Nephron progenitor cell (in vitro differentiated cells): ENCODE measurements at regions not wholly inside any gene's neighbourhood (a gene's known extent, or its start where the extent isn't known, plus 50 kb on each side); places are given as distances from the start of the nearest gene placed in this dataset.

ENCODE experiments used
- DNase-seq: peaks from one replicate; pipeline ENCODE4 v3.0.0; 2021
- H3K27ac Mint-ChIP-seq: 2 replicates; pipeline ENCODE4 v1.8.0; 2021; ENCODE audit warnings: mild to moderate bottlenecking, moderate library complexity, mixed read lengths
- H3K27me3 Mint-ChIP-seq: 2 replicates; pipeline ENCODE4 v1.8.0; 2021; ENCODE audit warnings: mild to moderate bottlenecking, low read depth, mixed read lengths; ENCODE audit not compliant: poor library complexity
- H3K36me3 Mint-ChIP-seq: 2 replicates; pipeline ENCODE4 v1.8.0; 2021; ENCODE audit warnings: low read depth, mixed read lengths
- H3K4me1 Mint-ChIP-seq: 2 replicates; pipeline ENCODE4 v1.8.0; 2021; ENCODE audit warnings: mixed read lengths
- H3K4me3 Mint-ChIP-seq: 2 replicates; pipeline ENCODE4 v1.8.0; 2021; ENCODE audit warnings: mild to moderate bottlenecking, moderate library complexity, mixed read lengths
- H3K9me3 Mint-ChIP-seq: 2 replicates; pipeline ENCODE4 v1.8.0; 2021; ENCODE audit warnings: mild to moderate bottlenecking, moderate library complexity, mixed read lengths
- CTCF ChIP-seq: fragments of 200-600 bp; sonication (generic); IDR thresholded peaks from 2 replicates; pipeline ENCODE4 v1.5.0; 2021; ENCODE audit warnings: antibody characterized with exemption

- Mint-ChIP-seq H3K4me3 (no peak overlapping the region), H3K27ac (no peak overlapping the region), H3K27me3 (peaks cover 12% of the 10 kb centered on the region), H3K36me3 (no peaks in the 10 kb centered on the region), H3K4me1 (peaks cover 32% of the 10 kb centered on the region), H3K9me3 (no peaks in the 10 kb centered on the region)
- TF ChIP-seq CTCF, result no peak
- DNase-seq, result no peak
Measured at GRCh38 chr16:79283578-79283977, 317.0 kb downstream of the MAF start.

- Mint-ChIP-seq H3K27me3 (peaks cover 17% of the 10 kb centered on the region), H3K9me3 (no peaks in the 10 kb centered on the region), H3K27ac (no peak overlapping the region), H3K4me1 (peaks cover 30% of the 10 kb centered on the region), H3K4me3 (no peak overlapping the region), H3K36me3 (no peaks in the 10 kb centered on the region)
- TF ChIP-seq CTCF, result no peak
- DNase-seq, result no peak
Measured at GRCh38 chr16:79282806-79283205, 317.7 kb downstream of the MAF start.

GRCh38 chr16:79278506-79278905 is 322.0 kb downstream of the MAF start:
- no peaks in the 10 kb centered on the region for H3K36me3 Mint-ChIP-seq
- no peaks in the 10 kb centered on the region for H3K9me3 Mint-ChIP-seq
- H3K27ac Mint-ChIP-seq, result peak overlapping the region; percentile 69
- H3K27me3 Mint-ChIP-seq, result peaks cover 28% of the 10 kb centered on the region
- H3K4me3 Mint-ChIP-seq, result no peak overlapping the region
- H3K4me1 Mint-ChIP-seq, result peaks cover 16% of the 10 kb centered on the region
- DNase-seq, result no peak
- no peak for TF ChIP-seq CTCF

- Mint-ChIP-seq H3K27me3 (peaks cover 22% of the 10 kb centered on the region), H3K9me3 (no peaks in the 10 kb centered on the region), H3K27ac (peak overlapping the region; percentile 88), H3K36me3 (peaks cover 4% of the 10 kb centered on the region), H3K4me1 (peaks cover 24% of the 10 kb centered on the region), H3K4me3 (no peak overlapping the region)
- no peak for TF ChIP-seq CTCF
- DNase-seq, result no peak
Measured at GRCh38 chr16:79276501-79276900, 324.0 kb downstream of the MAF start.

- H3K27me3 Mint-ChIP-seq, result peaks cover 18% of the 10 kb centered on the region
- peaks cover 4% of the 10 kb centered on the region for H3K36me3 Mint-ChIP-seq
- peaks cover 33% of the 10 kb centered on the region for H3K4me1 Mint-ChIP-seq
- H3K27ac Mint-ChIP-seq, result no peak overlapping the region
- no peak for DNase-seq
- no peaks in the 10 kb centered on the region for H3K9me3 Mint-ChIP-seq
- TF ChIP-seq CTCF, result no peak
- H3K4me3 Mint-ChIP-seq, result no peak overlapping the region
Measured at GRCh38 chr16:79274264-79274663, 326.3 kb downstream of the MAF start.

GRCh38 chr16:79272141-79272577 is 328.4 kb downstream of the MAF start:
- Mint-ChIP-seq H3K4me3 (no peak overlapping the region), H3K36me3 (peaks cover 4% of the 10 kb centered on the region), H3K27ac (no peak overlapping the region), H3K4me1 (peaks cover 27% of the 10 kb centered on the region), H3K9me3 (no peaks in the 10 kb centered on the region), H3K27me3 (peaks cover 12% of the 10 kb centered on the region)
- no peak for DNase-seq
- TF ChIP-seq CTCF, result no peak
